ENCODE measurements at regions not wholly inside any gene's neighbourhood (a gene's known extent, or its start where the extent isn't known, plus 50 kb on each side); places are given as distances from the start of the nearest gene placed in this dataset.
"Not testable (repeated sequence)": the region's sequence is repeated elsewhere in the genome, so short reads cannot be mapped to it uniquely, and the experiment has no call there.

GRCh38 chr7:93739424-93739823 lies 151.1 kb downstream of the TFPI2 start:
- DNase-seq: no peak

GRCh38 chr7:93737953-93738352 lies 152.6 kb downstream of the TFPI2 start:
- DNase-seq: no peak

DNA sequence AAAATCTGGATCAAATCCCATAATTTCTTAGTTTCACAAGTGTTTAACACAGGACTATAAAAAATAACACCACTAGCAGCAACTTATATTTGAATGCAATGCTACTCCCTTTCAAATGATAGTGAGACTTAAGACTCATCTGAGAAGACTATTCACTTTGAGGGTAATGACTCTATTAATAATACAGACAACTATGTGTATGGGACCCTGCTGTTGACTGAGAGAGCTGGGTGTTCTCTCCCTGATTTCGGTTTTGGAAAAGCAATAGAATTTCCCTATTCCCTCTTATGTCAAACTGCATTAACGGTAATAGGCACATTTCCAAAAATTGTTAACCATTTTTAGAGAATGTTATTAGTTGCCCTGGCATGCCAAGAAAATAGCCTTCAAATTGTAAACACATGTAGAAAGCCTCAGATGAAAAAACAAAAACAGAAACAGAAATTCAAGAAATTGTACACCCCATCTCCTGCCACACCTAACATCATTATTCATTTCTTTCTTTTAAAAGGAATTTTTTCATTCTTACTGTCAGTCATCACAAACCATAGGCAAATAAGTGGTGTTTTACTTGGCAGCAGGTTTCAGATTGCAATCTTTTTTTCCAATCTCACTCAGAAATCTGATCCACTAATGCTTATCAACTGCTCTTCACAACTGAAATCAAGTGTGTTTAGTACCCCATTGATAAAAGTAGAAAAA lies 153.7 kb downstream of the TFPI2 start:
- DNase-seq: no peak

DNA sequence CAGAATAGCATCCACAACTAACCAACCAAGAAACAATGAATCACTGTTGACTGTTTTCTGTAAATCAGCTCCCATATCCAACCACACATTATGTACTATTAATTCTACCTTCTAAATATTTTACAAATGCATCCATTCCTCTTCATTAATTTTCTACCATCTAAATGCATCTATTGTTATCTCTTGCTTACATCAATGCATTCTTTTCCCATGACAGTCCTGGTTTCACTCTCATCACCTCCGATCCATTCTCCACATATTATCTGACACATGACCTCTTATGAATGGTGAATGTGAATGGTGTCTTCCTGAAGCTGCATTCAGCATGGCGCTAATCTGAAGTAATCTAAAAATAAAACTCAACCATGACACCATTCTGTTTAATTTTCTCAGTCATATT lies 153.8 kb upstream of the CALCR start:
- no peak for DNase-seq

DNA sequence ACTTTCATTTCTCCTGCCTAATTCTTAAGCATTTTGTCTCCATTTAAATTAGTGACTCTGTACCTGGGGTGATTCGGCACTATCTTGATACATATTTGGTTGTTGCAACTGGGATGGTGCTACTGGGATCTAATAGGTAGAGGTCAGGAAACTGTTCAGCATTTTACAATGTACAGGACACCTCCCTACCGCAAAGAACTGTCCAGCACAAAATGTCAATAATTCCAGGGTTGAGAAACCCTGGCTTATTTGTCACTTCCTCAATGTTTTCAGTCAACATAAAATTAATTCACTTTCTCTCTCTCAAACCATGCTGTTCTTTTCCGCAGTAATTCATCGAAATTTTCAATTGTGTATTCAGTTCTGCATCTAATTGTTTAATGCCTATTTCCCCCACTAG lies 151.4 kb upstream of the CALCR start:
- no peak for DNase-seq

DNA sequence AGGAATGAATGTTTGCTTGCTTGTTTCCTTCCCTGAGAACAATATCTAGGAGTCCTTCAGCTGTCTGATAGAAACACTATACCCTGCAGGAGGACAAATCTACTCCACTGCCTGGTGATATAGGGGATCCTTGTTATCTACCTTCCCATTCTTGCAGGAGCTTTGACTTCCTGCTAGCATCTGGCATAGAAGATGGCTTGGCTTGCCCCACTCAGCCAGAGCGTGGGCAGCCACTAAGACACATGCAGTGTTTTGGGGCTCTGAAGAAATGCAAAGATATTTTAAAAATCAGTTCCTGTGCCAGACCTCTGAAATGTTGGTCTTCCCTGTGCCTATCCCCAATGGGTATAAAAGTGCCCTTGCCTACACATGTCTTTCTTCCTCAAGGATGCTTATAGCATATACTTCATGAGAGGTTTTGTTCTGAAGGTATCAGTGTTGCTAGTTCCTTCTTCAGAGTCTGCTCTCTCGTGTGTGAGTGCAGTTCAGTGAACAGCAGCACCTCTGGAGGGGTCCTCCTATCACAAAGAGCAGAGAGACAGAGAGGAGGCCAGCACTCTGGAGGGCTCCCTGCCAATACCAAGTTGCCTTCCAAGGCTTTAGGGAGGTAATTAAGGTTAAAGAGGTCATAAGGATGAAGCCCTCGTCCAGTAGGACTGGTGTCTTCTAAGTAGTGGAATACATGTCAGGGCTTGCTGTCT lies 149.1 kb upstream of the CALCR start:
- DNase-seq: no peak

- no peak for DNase-seq
Observed at GRCh38 chr7:93720106-93720505, 145.6 kb upstream of the CALCR start.

DNA sequence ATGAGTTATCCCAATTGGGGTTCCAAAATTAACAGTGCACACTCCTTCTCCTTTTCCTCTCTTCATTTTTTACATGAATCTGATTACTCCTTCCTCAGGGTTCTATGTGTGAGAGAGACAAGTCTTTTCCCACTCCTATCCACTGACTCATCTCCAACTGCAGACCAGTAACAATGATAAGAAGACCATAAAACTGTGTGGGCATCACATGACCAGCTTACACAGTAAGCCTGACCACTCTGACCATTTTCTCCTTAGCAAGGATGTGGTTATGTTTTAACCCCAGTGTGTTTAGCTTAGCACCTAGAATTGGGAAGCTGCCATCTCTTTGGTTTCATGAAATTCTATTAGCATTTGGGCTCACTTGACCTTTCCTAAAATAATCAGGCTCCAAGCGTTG lies 145.0 kb upstream of the CALCR start:
- DNase-seq: no peak

- no peak for DNase-seq
Observed at GRCh38 chr7:93717217-93717900, 142.8 kb upstream of the CALCR start.

- DNase-seq: peak in 2 of 14 donors; percentile 0 to 8
Observed at GRCh38 chr7:93715234-93715633, 140.7 kb upstream of the CALCR start.

GRCh38 chr7:93711926-93712325 lies 137.4 kb upstream of the CALCR start:
- no peak for DNase-seq

GRCh38 chr7:93708255-93708654 lies 133.7 kb upstream of the CALCR start:
- not testable (repeated sequence) for DNase-seq

GRCh38 chr7:93707249-93707648 lies 132.7 kb upstream of the CALCR start:
- DNase-seq: no peak

DNA sequence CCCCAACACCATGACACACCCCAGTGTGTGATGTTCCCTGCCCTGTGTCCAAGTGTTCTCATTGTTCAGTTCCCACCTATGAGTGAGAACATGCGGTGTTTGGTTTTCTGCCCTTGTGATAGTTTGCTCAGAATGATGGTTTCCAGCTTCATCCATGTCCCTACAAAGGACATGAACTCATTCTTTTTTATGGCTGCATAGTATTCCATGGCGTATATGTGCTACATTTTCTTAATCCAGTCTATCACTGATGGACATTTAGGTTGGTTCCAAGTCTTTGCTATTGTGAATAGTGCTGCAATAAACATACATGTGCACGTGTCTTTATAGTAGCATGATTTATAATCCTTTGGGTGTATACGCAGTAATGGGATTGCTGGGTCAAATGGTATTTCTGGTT lies 131.6 kb upstream of the CALCR start:
- DNase-seq: not testable (repeated sequence)

- no peak for DNase-seq
Observed at GRCh38 chr7:93704217-93704616, 129.7 kb upstream of the CALCR start.

DNA sequence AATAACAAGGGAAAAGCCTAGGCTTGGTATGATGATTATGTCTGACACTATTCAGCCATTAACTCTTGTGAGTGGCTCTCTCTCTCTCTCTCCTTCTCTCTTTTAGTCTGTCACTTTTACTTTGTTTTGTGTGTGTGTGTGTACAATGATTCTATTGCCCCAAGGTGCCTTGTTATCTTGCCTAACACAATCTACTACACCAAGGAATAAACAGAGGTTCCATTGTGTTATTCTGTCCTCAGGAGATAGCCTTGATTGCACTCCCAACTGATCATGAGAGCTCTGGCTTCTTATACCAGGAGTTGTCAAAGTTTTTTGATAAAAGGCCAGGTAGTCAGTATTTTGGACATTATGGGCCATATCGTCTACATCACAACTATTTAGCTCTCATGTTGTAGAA lies 123.4 kb upstream of the CALCR start:
- no peak for DNase-seq

- DNase-seq: no peak
Observed at GRCh38 chr7:93693796-93694195, 119.3 kb upstream of the CALCR start.

- no peak for DNase-seq
Observed at GRCh38 chr7:93690021-93690420, 115.5 kb upstream of the CALCR start.

GRCh38 chr7:93678185-93678584 lies 103.7 kb upstream of the CALCR start:
- no peak for DNase-seq

GRCh38 chr7:93663561-93664299 lies 89.2 kb upstream of the CALCR start:
- DNase-seq: peak in 1 of 14 donors; percentile 1

DNA sequence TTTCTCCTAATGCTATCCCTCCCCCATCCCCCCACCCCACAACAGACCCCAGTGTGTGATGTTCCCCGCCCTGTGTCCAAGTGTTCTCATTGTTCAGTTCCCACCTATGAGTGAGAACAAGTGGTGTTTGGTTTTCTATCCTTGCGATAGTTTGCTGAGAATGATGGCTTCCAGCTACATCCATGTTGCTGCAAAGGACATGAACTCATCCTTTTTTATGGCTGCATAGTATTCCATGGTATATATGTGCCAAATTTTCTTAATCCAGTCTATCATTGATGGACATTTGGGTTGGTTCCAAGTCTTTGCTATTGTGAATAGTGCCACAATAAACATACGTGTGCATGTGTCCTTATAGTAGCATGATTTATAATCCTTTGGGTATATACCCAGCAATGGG lies 83.6 kb upstream of the CALCR start:
- DNase-seq: not testable (repeated sequence)

GRCh38 chr7:93651603-93652159 lies 77.2 kb upstream of the CALCR start:
- no peak for DNase-seq

DNA sequence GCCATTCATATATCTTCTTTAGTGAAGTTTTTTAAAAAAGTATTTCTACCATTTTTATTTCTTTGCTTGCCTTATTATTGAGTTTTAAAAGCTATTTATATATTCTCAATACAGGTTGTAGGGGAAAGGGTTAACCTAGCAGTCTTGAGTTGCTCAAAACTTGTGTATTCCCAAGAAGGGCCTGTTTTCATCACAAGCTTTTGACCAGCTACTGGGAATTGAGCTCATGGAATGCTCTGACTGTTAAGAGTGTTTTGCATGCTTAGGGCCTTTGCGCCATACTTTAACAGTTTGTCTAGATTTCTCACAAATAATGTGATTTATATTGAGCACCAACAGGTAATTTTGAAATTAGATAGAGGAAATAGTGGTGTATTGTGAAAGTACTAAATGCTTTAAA lies 72.0 kb upstream of the CALCR start:
- DNase-seq: no peak
